Hepatocyte (in vitro differentiated cells): ENCODE measurements at regions not wholly inside any gene's neighbourhood (a gene's known extent, or its start where the extent isn't known, plus 50 kb on each side); places are given as distances from the start of the nearest gene placed in this dataset.

Experiments
- DNase-seq: peaks from one replicate; pipeline ENCODE4 v3.0.0-alpha.2; 2016; ENCODE audit warnings: low spot score
- H2AFZ ChIP-seq: fragments of 200-600 bp; sonication (generic); 2 replicates; pipeline ENCODE4 v1.6.0; 2016; ENCODE audit warnings: antibody characterized with exemption, mild to moderate bottlenecking
- H3K27ac ChIP-seq: fragments of 200-600 bp; sonication (generic); 2 replicates; pipeline ENCODE4 v1.5.1; 2016; ENCODE audit warnings: mild to moderate bottlenecking
- H3K27me3 ChIP-seq: fragments of 200-600 bp; sonication (generic); 2 replicates; pipeline ENCODE4 v1.6.1; 2016
- H3K36me3 ChIP-seq: fragments of 200-600 bp; sonication (generic); replicated peaks from 2 replicates; pipeline ENCODE4 v1.5.1; 2016; ENCODE audit warnings: low read depth; ENCODE audit not compliant: insufficient read depth
- H3K4me1 ChIP-seq: fragments of 200-600 bp; sonication (generic); 2 replicates; pipeline ENCODE4 v1.5.1; 2016; ENCODE audit warnings: mild to moderate bottlenecking, moderate library complexity; ENCODE audit not compliant: insufficient read depth
- H3K4me2 ChIP-seq: fragments of 200-600 bp; sonication (generic); 2 replicates; pipeline ENCODE4 v1.6.0; 2016
- H3K4me3 ChIP-seq: fragments of 200-600 bp; sonication (generic); 2 replicates; pipeline ENCODE4 v1.5.1; 2016; ENCODE audit warnings: mild to moderate bottlenecking
- H3K79me2 ChIP-seq: fragments of 200-600 bp; sonication (generic); 2 replicates; pipeline ENCODE4 v1.6.0; 2017; ENCODE audit warnings: mild to moderate bottlenecking
- H3K9me2 ChIP-seq: fragments of 200-600 bp; sonication (generic); replicated peaks from 2 replicates; pipeline ENCODE4 v1.6.0; 2017; ENCODE audit warnings: mild to moderate bottlenecking; ENCODE audit not compliant: insufficient read depth
- H3K9me3 ChIP-seq: fragments of 200-600 bp; sonication (generic); 2 replicates; pipeline ENCODE4 v1.5.1; 2016; ENCODE audit warnings: low read depth, mild to moderate bottlenecking
- H4K20me1 ChIP-seq: fragments of 200-600 bp; sonication (generic); 2 replicates; pipeline ENCODE4 v1.6.0; 2016; ENCODE audit warnings: mild to moderate bottlenecking; ENCODE audit not compliant: insufficient read depth, poor library complexity, severe bottlenecking
- EZH2 ChIP-seq: fragments of 200-600 bp; sonication (generic); IDR thresholded peaks from 2 replicates; pipeline ENCODE4 v1.6.1; 2016; ENCODE audit warnings: antibody characterized with exemption, mild to moderate bottlenecking, borderline replicate concordance
- EZH2phosphoT487 ChIP-seq: fragments of 200-600 bp; sonication (generic); IDR thresholded peaks from one replicate; pipeline ENCODE4 v1.6.1; 2018; ENCODE audit warnings: antibody characterized with exemption, mild to moderate bottlenecking, low read depth, moderate library complexity; ENCODE audit not compliant: unreplicated experiment, severe bottlenecking
- WGBS: methylation state at CpG from one replicate; pipeline ENCODE4 v1.1.6; 2016; ENCODE audit warnings: low lambda C conversion rate; ENCODE audit errors: missing lambda C conversion rate; 5-methylcytosine and 5-hydroxymethylcytosine counted together
- TF ChIP-seq, protein P1 (sequence below): fragments of 200-600 bp; sonication (generic); IDR thresholded peaks from 2 replicates; pipeline ENCODE4 v1.5.1; 2016; ENCODE audit warnings: antibody characterized with exemption, mild to moderate bottlenecking; ENCODE audit not compliant: poor library complexity

DNA sequence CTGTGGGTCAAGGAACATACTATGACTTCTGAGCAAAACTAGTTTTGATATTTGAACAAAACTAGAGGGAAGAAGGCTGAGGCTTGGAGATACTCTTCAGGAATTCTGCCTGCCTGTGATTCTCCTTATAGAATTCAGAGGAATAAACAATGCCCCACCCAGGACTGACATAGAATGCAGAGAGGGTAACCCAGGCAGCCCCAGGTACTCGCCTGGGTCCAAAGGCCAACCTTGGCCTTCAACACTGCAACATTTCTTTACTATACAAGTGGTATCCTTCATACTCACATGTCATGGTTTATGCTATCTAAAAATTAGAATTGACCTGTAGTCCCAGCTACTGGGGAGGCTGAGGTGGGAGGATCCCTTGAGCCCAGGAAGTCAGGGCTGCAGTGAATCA lies 217.0 kb upstream of the FOXN3 start:
- Histone ChIP-seq H3K36me3 (no peaks in the 10 kb centered on the region), H3K27ac (no peak overlapping the region), H3K9me2 (no peaks in the 10 kb centered on the region), H4K20me1 (no peaks in the 10 kb centered on the region), H3K9me3 (no peaks in the 10 kb centered on the region), H3K27me3 (no peaks in the 10 kb centered on the region), H2AFZ (no peak overlapping the region), H3K4me2 (no peak overlapping the region), H3K4me1 (no peaks in the 10 kb centered on the region), H3K79me2 (no peaks in the 10 kb centered on the region), H3K4me3 (no peak overlapping the region)
- WGBS = 77% methylated on average over 1 of the region's 1 CpG
- no peak for DNase-seq
- TF ChIP-seq, protein P1, sequence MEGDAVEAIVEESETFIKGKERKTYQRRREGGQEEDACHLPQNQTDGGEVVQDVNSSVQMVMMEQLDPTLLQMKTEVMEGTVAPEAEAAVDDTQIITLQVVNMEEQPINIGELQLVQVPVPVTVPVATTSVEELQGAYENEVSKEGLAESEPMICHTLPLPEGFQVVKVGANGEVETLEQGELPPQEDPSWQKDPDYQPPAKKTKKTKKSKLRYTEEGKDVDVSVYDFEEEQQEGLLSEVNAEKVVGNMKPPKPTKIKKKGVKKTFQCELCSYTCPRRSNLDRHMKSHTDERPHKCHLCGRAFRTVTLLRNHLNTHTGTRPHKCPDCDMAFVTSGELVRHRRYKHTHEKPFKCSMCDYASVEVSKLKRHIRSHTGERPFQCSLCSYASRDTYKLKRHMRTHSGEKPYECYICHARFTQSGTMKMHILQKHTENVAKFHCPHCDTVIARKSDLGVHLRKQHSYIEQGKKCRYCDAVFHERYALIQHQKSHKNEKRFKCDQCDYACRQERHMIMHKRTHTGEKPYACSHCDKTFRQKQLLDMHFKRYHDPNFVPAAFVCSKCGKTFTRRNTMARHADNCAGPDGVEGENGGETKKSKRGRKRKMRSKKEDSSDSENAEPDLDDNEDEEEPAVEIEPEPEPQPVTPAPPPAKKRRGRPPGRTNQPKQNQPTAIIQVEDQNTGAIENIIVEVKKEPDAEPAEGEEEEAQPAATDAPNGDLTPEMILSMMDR = no peak
- TF ChIP-seq EZH2 = no peak
- TF ChIP-seq EZH2phosphoT487 = no peak

DNA sequence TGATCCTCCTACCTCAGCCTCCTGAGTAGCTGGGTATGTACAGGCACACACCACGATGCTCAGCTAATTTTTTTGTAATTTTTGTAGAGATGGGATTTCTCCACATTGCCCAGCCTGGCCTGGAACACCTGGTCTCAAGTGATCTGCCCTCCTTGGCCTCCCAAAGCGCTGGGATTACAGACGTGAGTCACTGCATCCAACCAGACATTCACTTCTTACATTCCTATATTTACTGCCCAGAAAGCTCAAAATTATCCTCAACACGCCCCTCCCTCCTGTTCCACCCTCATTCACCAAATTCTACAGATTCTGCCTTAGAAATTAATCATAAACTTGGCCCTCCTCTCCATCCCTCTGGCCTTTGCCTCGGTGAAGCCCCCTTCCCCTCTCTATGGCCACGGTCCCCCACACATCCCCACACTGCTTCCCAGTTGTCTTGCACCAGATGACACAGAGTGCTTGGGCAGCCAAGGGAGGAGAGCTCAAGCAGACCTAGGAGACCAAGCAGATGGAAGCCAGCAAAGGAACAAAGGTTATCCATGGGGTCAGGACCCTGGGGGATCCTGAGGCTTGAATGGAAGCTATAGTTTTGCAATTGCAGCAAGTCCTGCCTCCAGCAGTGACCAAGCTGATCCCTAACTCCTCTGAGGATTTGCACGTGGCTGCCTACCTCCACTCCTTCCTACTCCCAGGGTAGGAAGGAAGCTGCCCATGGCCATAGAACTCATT lies 213.2 kb upstream of the FOXN3 start:
- no peak overlapping the region for H2AFZ ChIP-seq
- no peaks in the 10 kb centered on the region for H3K27me3 ChIP-seq
- H3K27ac ChIP-seq = no peak overlapping the region
- H3K4me1 ChIP-seq = peaks cover 7% of the 10 kb centered on the region
- no peak for DNase-seq
- H3K79me2 ChIP-seq = no peaks in the 10 kb centered on the region
- no peaks in the 10 kb centered on the region for H3K9me2 ChIP-seq
- H4K20me1 ChIP-seq = no peaks in the 10 kb centered on the region
- no peaks in the 10 kb centered on the region for H3K9me3 ChIP-seq
- no peak overlapping the region for H3K4me3 ChIP-seq
- WGBS = 86% methylated on average over 7 of the region's 7 CpGs
- H3K4me2 ChIP-seq = no peak overlapping the region
- TF ChIP-seq EZH2 (no peak), EZH2phosphoT487 (no peak)
- TF ChIP-seq, protein P1 = no peak
- no peaks in the 10 kb centered on the region for H3K36me3 ChIP-seq

DNA sequence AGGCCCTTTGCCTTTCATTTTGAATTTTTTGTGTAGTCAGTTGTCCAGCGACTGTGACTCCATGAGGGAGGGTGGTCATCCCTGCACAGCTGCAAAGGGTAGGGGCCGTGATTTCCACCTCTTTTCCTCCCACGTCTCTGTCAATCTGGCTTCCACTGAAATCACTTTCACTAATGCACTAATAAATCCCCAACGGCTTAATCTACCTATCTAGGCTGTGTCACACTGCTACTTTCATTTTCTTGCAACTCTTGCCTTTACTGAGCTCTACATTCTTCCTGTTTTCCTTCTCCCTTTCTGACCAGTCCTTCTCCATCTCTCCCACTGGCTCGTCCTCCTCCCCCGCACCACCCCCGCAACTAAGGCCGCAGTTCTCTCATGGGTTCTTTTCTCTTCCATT lies 212.3 kb upstream of the FOXN3 start:
- TF ChIP-seq, protein P1 = no peak
- TF ChIP-seq EZH2phosphoT487 (no peak), EZH2 (no peak)

More for the DNA sequence above, 212.3 kb upstream of the FOXN3 start:
- no peak for DNase-seq
- Histone ChIP-seq H3K4me2 (no peak overlapping the region), H3K79me2 (no peaks in the 10 kb centered on the region), H3K4me1 (peaks cover 9% of the 10 kb centered on the region), H3K9me3 (no peaks in the 10 kb centered on the region), H3K4me3 (no peak overlapping the region), H3K36me3 (no peaks in the 10 kb centered on the region), H3K27me3 (no peaks in the 10 kb centered on the region), H4K20me1 (no peaks in the 10 kb centered on the region), H3K27ac (no peak overlapping the region), H2AFZ (no peak overlapping the region), H3K9me2 (no peaks in the 10 kb centered on the region)
- 69% methylated on average over 8 of the region's 8 CpGs for WGBS
